PC-3 (cell line): ENCODE measurements at regions not wholly inside any gene's neighbourhood (a gene's known extent, or its start where the extent isn't known, plus 50 kb on each side); places are given as distances from the start of the nearest gene placed in this dataset.

Experiments
- CTCF ChIP-seq: fragments of 300-600 bp; sonication (generic); conservative IDR thresholded peaks from 2 replicates; pipeline ENCODE4 v1.5.1; 2017; ENCODE audit warnings: antibody characterized with exemption, low read depth, mild to moderate bottlenecking, low read length
- EZH2 ChIP-seq: fragments of 300-600 bp; sonication (generic); IDR thresholded peaks from one replicate; pipeline ENCODE4 v1.6.1; 2017; ENCODE audit warnings: antibody characterized with exemption, mild to moderate bottlenecking, low read length; ENCODE audit not compliant: unreplicated experiment
- EZH2phosphoT487 ChIP-seq: fragments of 300-600 bp; sonication (generic); IDR thresholded peaks from 2 replicates; pipeline ENCODE4 v1.6.1; 2018; ENCODE audit warnings: mild to moderate bottlenecking, antibody characterized with exemption, low read length, borderline replicate concordance

- no peak for TF ChIP-seq CTCF
- TF ChIP-seq EZH2, result no peak
- no peak for TF ChIP-seq EZH2phosphoT487
Measured at GRCh38 chr1:99540744-99541143, 105.2 kb upstream of the PALMD start.
